ENCODE measurements at regions not wholly inside any gene's neighbourhood (a gene's known extent, or its start where the extent isn't known, plus 50 kb on each side); places are given as distances from the start of the nearest gene placed in this dataset.
"Not testable (repeated sequence)": the region's sequence is repeated elsewhere in the genome, so short reads cannot be mapped to it uniquely, and the experiment has no call there.

- not testable (repeated sequence) for TF ChIP-seq POLR2A, CTCF, POLR2AphosphoS5, EP300 (IDR thresholded peaks at IDR 0.05)
Measured at GRCh38 chr13:52281387-52281786, 122.0 kb upstream of the NEK3 start.
